Neuronal stem cell (in vitro differentiated cells): ENCODE measurements at regions not wholly inside any gene's neighbourhood (a gene's known extent, or its start where the extent isn't known, plus 50 kb on each side); places are given as distances from the start of the nearest gene placed in this dataset.

Experiments used
- DNase-seq: peaks from one replicate; pipeline ENCODE4 v3.0.0-alpha.2; 2013; ENCODE audit warnings: low spot score
- H2AFZ ChIP-seq: one replicate; pipeline ENCODE4 v1.6.1; 2013; ENCODE audit warnings: mild to moderate bottlenecking, low read length, inconsistent platforms
- H2AK5ac ChIP-seq: 2 replicates; pipeline ENCODE4 v1.6.1; 2013; ENCODE audit warnings: low read depth, mild to moderate bottlenecking, inconsistent platforms, low read length, moderate library complexity, mixed read lengths
- H2BK120ac ChIP-seq: 2 replicates; pipeline ENCODE4 v1.6.1; 2013; ENCODE audit warnings: low read depth, mild to moderate bottlenecking, inconsistent platforms, low read length, moderate library complexity, mixed read lengths
- H2BK12ac ChIP-seq: one replicate; pipeline ENCODE4 v1.6.1; 2013; ENCODE audit warnings: low read length, inconsistent platforms
- H2BK15ac ChIP-seq: 2 replicates; pipeline ENCODE4 v1.6.1; 2013; ENCODE audit warnings: mild to moderate bottlenecking, low read length, inconsistent platforms, mixed read lengths
- H2BK5ac ChIP-seq: one replicate; pipeline ENCODE4 v1.6.1; 2013; ENCODE audit warnings: inconsistent platforms, mild to moderate bottlenecking, low read length, moderate library complexity
- H3K14ac ChIP-seq: one replicate; pipeline ENCODE4 v1.6.1; 2013; ENCODE audit warnings: low read length, inconsistent platforms
- H3K18ac ChIP-seq: 2 replicates; pipeline ENCODE4 v1.6.1; 2013; ENCODE audit warnings: low read length, inconsistent platforms
- H3K23ac ChIP-seq: 2 replicates; pipeline ENCODE4 v1.6.1; 2013; ENCODE audit warnings: low read depth, mild to moderate bottlenecking, mixed read lengths, low read length, inconsistent platforms; ENCODE audit not compliant: poor library complexity
- H3K27ac ChIP-seq: replicated peaks from 3 replicates; pipeline ENCODE4 v1.5.1; 2013; ENCODE audit warnings: low read length, inconsistent platforms
- H3K27me3 ChIP-seq, 3 experiments: 2 replicates each; pipeline ENCODE4 v1.6.1; 2013; ENCODE audit warnings: low read length in 3 of 3, mild to moderate bottlenecking in 2 of 3, inconsistent platforms in 1 of 3, low read depth in 1 of 3, mixed read lengths in 1 of 3, moderate library complexity in 1 of 3; ENCODE audit not compliant: control insufficient read depth in 3 of 3, insufficient read depth in 3 of 3
- H3K36me3 ChIP-seq, 2 donors: replicated peaks in 1 of 2; 2 replicates each; pipeline ENCODE4 v1.6.1; 2013; ENCODE audit warnings: low read length in 2 of 2; ENCODE audit not compliant: control insufficient read depth in 2 of 2, insufficient read depth in 2 of 2
- H3K4ac ChIP-seq: 2 replicates; pipeline ENCODE4 v1.6.1; 2013; ENCODE audit warnings: inconsistent platforms, mild to moderate bottlenecking, low read length, moderate library complexity
- H3K4me1 ChIP-seq, 2 donors: 1 replicate in 1 of 2; 2 replicates in 1 of 2; pipeline ENCODE4 v1.6.1; 2013; ENCODE audit warnings: low read length in 2 of 2, low read depth in 1 of 2; ENCODE audit not compliant: control insufficient read depth in 2 of 2, insufficient read depth in 1 of 2
- H3K4me2 ChIP-seq: one replicate; pipeline ENCODE4 v1.6.1; 2013; ENCODE audit warnings: mild to moderate bottlenecking, low read length, inconsistent platforms; ENCODE audit not compliant: insufficient read depth, poor library complexity, severe bottlenecking
- H3K4me3 ChIP-seq, 2 donors: 2 replicates each; pipeline ENCODE4 v1.5.1; 2013; ENCODE audit warnings: low read length in 2 of 2, mild to moderate bottlenecking in 2 of 2, inconsistent platforms in 1 of 2, moderate library complexity in 1 of 2
- H3K79me1 ChIP-seq: one replicate; pipeline ENCODE4 v1.6.1; 2013; ENCODE audit warnings: low read depth, mild to moderate bottlenecking, inconsistent platforms, low read length, moderate library complexity
- H3K9ac ChIP-seq: one replicate; pipeline ENCODE4 v1.6.1; 2013; ENCODE audit warnings: mild to moderate bottlenecking, low read depth, low read length, inconsistent platforms; ENCODE audit not compliant: poor library complexity
- H3K9me3 ChIP-seq, 2 donors: replicated peaks in 1 of 2; 2 replicates each; pipeline versions ENCODE3 to v1.6.1; 2013; ENCODE audit warnings: low read length in 2 of 2, mild to moderate bottlenecking in 2 of 2, inconsistent platforms in 1 of 2, low read depth in 1 of 2, mixed read lengths in 1 of 2, moderate library complexity in 1 of 2; ENCODE audit not compliant: control insufficient read depth in 2 of 2, insufficient read depth in 1 of 2
- H4K8ac ChIP-seq: one replicate; pipeline ENCODE4 v1.6.1; 2013; ENCODE audit warnings: low read depth, mild to moderate bottlenecking, inconsistent platforms, low read length, moderate library complexity
- H4K91ac ChIP-seq: one replicate; pipeline ENCODE4 v1.6.1; 2013; ENCODE audit warnings: low read length, low read depth, mild to moderate bottlenecking, inconsistent platforms; ENCODE audit not compliant: poor library complexity
- WGBS, 2 donors: extraction: QIAGEN DNeasy Blood & Tissue Kit; methylation state at CpG; one replicate each; pipeline ENCODE4 v1.1.7; 2013; ENCODE audit warnings: missing lambda C conversion rate in 2 of 2, mixed read lengths in 1 of 2; ENCODE audit not compliant: insufficient read length in 2 of 2, insufficient replicate concordance in 1 of 2; ENCODE audit errors: extremely low coverage in 2 of 2; 5-methylcytosine and 5-hydroxymethylcytosine counted together

GRCh38 chrY:19055232-19056137 lies 281.9 kb upstream of the HSFY2 start:
- no peak overlapping the region for H3K4ac ChIP-seq
- no peak overlapping the region for H3K4me2 ChIP-seq
- no peak overlapping the region for H3K27ac ChIP-seq
- no peak overlapping the region for H2BK15ac ChIP-seq
- H3K18ac ChIP-seq = no peak overlapping the region
- H4K8ac ChIP-seq = no peak overlapping the region
- DNase-seq = no peak
- no peak overlapping the region for H4K91ac ChIP-seq
- no peak overlapping the region for H2BK5ac ChIP-seq
- no peaks in the 10 kb centered on the region for H3K27me3 ChIP-seq
- no CpG with 5 or more reads among the region's 5 CpGs for WGBS, 2 donors
- peaks cover 0 to 7% of the 10 kb centered on the region in 2 donors for H3K4me1 ChIP-seq
- H3K9me3 ChIP-seq = no peaks in the 10 kb centered on the region
- no peak overlapping the region for H2AFZ ChIP-seq
- H2BK120ac ChIP-seq = no peak overlapping the region
- H3K79me1 ChIP-seq = no peaks in the 10 kb centered on the region
- H3K36me3 ChIP-seq = no peaks in the 10 kb centered on the region
- H2AK5ac ChIP-seq = no peak overlapping the region
- no peak overlapping the region for H3K14ac ChIP-seq
- no peak overlapping the region for H3K4me3 ChIP-seq
- no peak overlapping the region for H3K9ac ChIP-seq
- no peak overlapping the region for H2BK12ac ChIP-seq
- no peak overlapping the region for H3K23ac ChIP-seq

GRCh38 chrY:19053806-19054205 lies 280.3 kb upstream of the HSFY2 start:
- Histone ChIP-seq H3K27ac (no peak overlapping the region), H4K8ac (no peak overlapping the region), H4K91ac (no peak overlapping the region), H3K36me3 (no peaks in the 10 kb centered on the region), H3K4me2 (no peak overlapping the region), H3K79me1 (no peaks in the 10 kb centered on the region), H3K9ac (no peak overlapping the region), H3K4me3 (no peak overlapping the region), H3K18ac (no peak overlapping the region), H2AK5ac (no peak overlapping the region), H3K23ac (no peak overlapping the region), H2BK5ac (no peak overlapping the region), H2BK120ac (no peak overlapping the region), H3K27me3 (no peaks in the 10 kb centered on the region), H3K4me1 (peaks cover 0 to 5% of the 10 kb centered on the region in 2 donors), H3K14ac (no peak overlapping the region), H2AFZ (no peak overlapping the region), H2BK15ac (no peak overlapping the region), H3K9me3 (no peaks in the 10 kb centered on the region), H3K4ac (no peak overlapping the region), H2BK12ac (no peak overlapping the region)
- no CpG with 5 or more reads among the region's 5 CpGs for WGBS, 2 donors
- no peak for DNase-seq

- Histone ChIP-seq H3K27me3 (no peaks in the 10 kb centered on the region), H2BK5ac (no peak overlapping the region), H3K18ac (no peak overlapping the region), H3K79me1 (peaks cover 2% of the 10 kb centered on the region), H2BK15ac (no peak overlapping the region), H2AK5ac (no peak overlapping the region), H3K14ac (no peak overlapping the region), H3K9me3 (peaks cover 0 to 2% of the 10 kb centered on the region in 2 donors), H3K27ac (no peak overlapping the region), H3K4me3 (no peak overlapping the region), H2BK12ac (no peak overlapping the region), H4K8ac (no peak overlapping the region), H3K4ac (no peak overlapping the region), H3K4me2 (no peak overlapping the region), H3K23ac (no peak overlapping the region), H4K91ac (no peak overlapping the region), H3K36me3 (no peaks in the 10 kb centered on the region), H2AFZ (no peak overlapping the region), H3K4me1 (peaks cover 0 to 5% of the 10 kb centered on the region in 2 donors), H3K9ac (no peak overlapping the region), H2BK120ac (no peak overlapping the region)
- DNase-seq = no peak
- no CpG with 5 or more reads among the region's 4 CpGs for WGBS, 2 donors
These were observed 277.5 kb upstream of the HSFY2 start for GRCh38 chrY:19051021-19051420.

- H2AK5ac ChIP-seq = no peak overlapping the region
- peak overlapping the region in 1 of 2 donors; percentile 67 for H3K4me3 ChIP-seq
- H2BK12ac ChIP-seq = no peak overlapping the region
- H4K8ac ChIP-seq = no peak overlapping the region
- no peaks in the 10 kb centered on the region for H3K9me3 ChIP-seq
- H3K4me1 ChIP-seq = no peaks in the 10 kb centered on the region
- no peak overlapping the region for H2AFZ ChIP-seq
- no peaks in the 10 kb centered on the region for H3K36me3 ChIP-seq
- no peak overlapping the region for H4K91ac ChIP-seq
- no peak overlapping the region for H2BK120ac ChIP-seq
- H3K14ac ChIP-seq = no peak overlapping the region
- no peak overlapping the region for H3K18ac ChIP-seq
- H3K4ac ChIP-seq = no peak overlapping the region
- H3K23ac ChIP-seq = no peak overlapping the region
- no peak overlapping the region for H2BK15ac ChIP-seq
- no peaks in the 10 kb centered on the region for H3K27me3 ChIP-seq
- H3K79me1 ChIP-seq = no peaks in the 10 kb centered on the region
- H3K9ac ChIP-seq = no peak overlapping the region
- DNase-seq = no peak
- H3K27ac ChIP-seq = no peak overlapping the region
- WGBS, 2 donors = no CpG with 5 or more reads among the region's 26 CpGs
- H2BK5ac ChIP-seq = no peak overlapping the region
- H3K4me2 ChIP-seq = peak overlapping the region; percentile 56
These were observed 269.5 kb upstream of the HSFY2 start for GRCh38 chrY:19042984-19043442.
